Keratinocyte (primary cell): ENCODE measurements at regions not wholly inside any gene's neighbourhood (a gene's known extent, or its start where the extent isn't known, plus 50 kb on each side); places are given as distances from the start of the nearest gene placed in this dataset.

Experiments used
- DNase-seq: peaks from one replicate; pipeline ENCODE4 v3.0.0-alpha.2; 2011; ENCODE audit warnings: low read depth, missing footprints, low spot score
- FAIRE-seq: peaks from 2 replicates; lab custom pipeline; 2011; peaks lifted over from hg19 to GRCh38; lab: Jason Lieb, UNC
- H2AFZ ChIP-seq: 2 replicates; pipeline ENCODE4 v1.6.0; 2012; ENCODE audit warnings: low read length, control low read depth, inconsistent platforms; ENCODE audit not compliant: control insufficient read depth
- H3K27ac ChIP-seq: 2 replicates; pipeline ENCODE4 v1.5.1; 2011; ENCODE audit warnings: low read length; ENCODE audit not compliant: control insufficient read depth, insufficient read depth
- H3K27me3 ChIP-seq: 3 replicates; pipeline ENCODE4 v1.6.0; 2011; ENCODE audit warnings: low read length; ENCODE audit not compliant: control insufficient read depth, insufficient read depth; ENCODE audit errors: extremely low read depth
- H3K36me3 ChIP-seq, 2 experiments: 2 replicates in 1 of 2; 3 replicates in 1 of 2; pipeline ENCODE4 v1.5.1; 2011; ENCODE audit warnings: low read length in 2 of 2, mild to moderate bottlenecking in 1 of 2; ENCODE audit not compliant: control insufficient read depth in 2 of 2, insufficient read depth in 2 of 2; ENCODE audit errors: extremely low read depth in 1 of 2
- H3K4me1 ChIP-seq: 3 replicates; pipeline ENCODE4 v1.5.1; 2011; ENCODE audit warnings: low read length; ENCODE audit not compliant: control insufficient read depth, insufficient read depth; ENCODE audit errors: extremely low read depth
- H3K4me2 ChIP-seq: 3 replicates; pipeline ENCODE4 v1.6.0; 2011; ENCODE audit warnings: low read depth, low read length; ENCODE audit not compliant: control insufficient read depth, insufficient read depth; ENCODE audit errors: extremely low read depth
- H3K4me3 ChIP-seq, 3 experiments: fragments of 200-600 bp in 1 of 3; sonication (generic) in 1 of 3; 2 replicates in 2 of 3; 3 replicates in 1 of 3; pipeline ENCODE4 v1.5.1; 2011 to 2016; ENCODE audit warnings: low read length in 3 of 3, mild to moderate bottlenecking in 3 of 3, control low read depth in 2 of 3, inconsistent platforms in 1 of 3, low read depth in 1 of 3, mixed read lengths in 1 of 3, mixed run types in 1 of 3, moderate library complexity in 1 of 3; ENCODE audit not compliant: control insufficient read depth in 2 of 3, insufficient read depth in 2 of 3; ENCODE audit errors: extremely low read depth in 1 of 3
- H3K79me2 ChIP-seq: 2 replicates; pipeline ENCODE4 v1.6.0; 2012; ENCODE audit warnings: low read length; ENCODE audit not compliant: control insufficient read depth, insufficient read depth
- H3K9ac ChIP-seq: 3 replicates; pipeline ENCODE4 v1.6.0; 2011; ENCODE audit warnings: low read length; ENCODE audit not compliant: control insufficient read depth, insufficient read depth; ENCODE audit errors: extremely low read depth
- H3K9me1 ChIP-seq: 3 replicates; pipeline ENCODE4 v1.6.0; 2011; ENCODE audit warnings: low read length; ENCODE audit not compliant: control insufficient read depth, insufficient read depth; ENCODE audit errors: extremely low read depth
- H3K9me3 ChIP-seq: 2 replicates; pipeline ENCODE4 v1.5.1; 2012; ENCODE audit warnings: low read depth, low read length; ENCODE audit not compliant: control insufficient read depth
- H4K20me1 ChIP-seq: 3 replicates; pipeline ENCODE4 v1.6.0; 2011; ENCODE audit warnings: low read length; ENCODE audit not compliant: control insufficient read depth, insufficient read depth; ENCODE audit errors: extremely low read depth
- EZH2 ChIP-seq: IDR thresholded peaks from one replicate; pipeline ENCODE4 v1.6.1; 2012; ENCODE audit warnings: inconsistent platforms, mild to moderate bottlenecking, low read length, moderate library complexity
- dilution Hi-C: fragments of 300-500 bp; cut with MboI; formaldehyde crosslinking; loops from one replicate; pipeline ENCODE4 v1.7.0; 2020; ENCODE audit warnings: low sequenced_read_pairs; ENCODE audit not compliant: extremely low pct_ligation_motif_present
- TF ChIP-seq, protein P1 (sequence below), 3 experiments: IDR thresholded peaks in 1 of 3; conservative IDR thresholded peaks in 1 of 3; optimal IDR thresholded peaks in 1 of 3; 2 replicates in 2 of 3; 3 replicates in 1 of 3; pipeline versions ENCODE3 to v1.5.1; 2011; ENCODE audit warnings: low read length in 3 of 3, mild to moderate bottlenecking in 3 of 3, moderate library complexity in 2 of 3, control low read depth in 1 of 3, inconsistent platforms in 1 of 3; ENCODE audit not compliant: insufficient read depth in 2 of 3; ENCODE audit errors: extremely low read depth in 1 of 3

DNA sequence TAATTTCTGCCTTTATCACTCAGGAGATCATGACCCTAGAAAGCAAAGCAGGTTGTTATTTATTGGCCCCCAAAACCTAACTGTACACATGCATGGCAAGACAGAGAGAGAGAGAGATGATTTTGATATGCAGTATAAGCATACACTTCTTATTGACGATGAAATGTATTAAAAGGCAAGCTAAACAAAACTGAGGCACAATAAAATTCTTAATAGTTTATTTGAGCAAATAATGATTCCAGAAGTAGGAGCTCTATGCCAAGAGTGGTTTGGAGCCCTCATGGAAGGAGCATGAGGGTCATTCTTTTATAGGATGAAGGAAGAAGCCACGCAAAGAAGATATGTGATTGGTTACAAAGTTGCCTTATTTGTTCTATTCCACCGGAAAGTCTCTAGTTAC is 616.0 kb downstream of the FBXO15 start:
- Histone ChIP-seq H4K20me1 (no peaks in the 10 kb centered on the region), H3K9me3 (no peaks in the 10 kb centered on the region), H3K4me1 (no peaks in the 10 kb centered on the region), H3K79me2 (no peaks in the 10 kb centered on the region), H3K36me3 (no peaks in the 10 kb centered on the region), H3K27me3 (no peaks in the 10 kb centered on the region), H3K4me2 (no peak overlapping the region), H3K4me3 (no peak overlapping the region), H3K27ac (no peak overlapping the region), H2AFZ (no peak overlapping the region), H3K9me1 (no peaks in the 10 kb centered on the region), H3K9ac (no peak overlapping the region)
- FAIRE-seq (no peak), DNase-seq (no peak)
- dilution Hi-C loops: no loop called here
- TF ChIP-seq, protein P1, sequence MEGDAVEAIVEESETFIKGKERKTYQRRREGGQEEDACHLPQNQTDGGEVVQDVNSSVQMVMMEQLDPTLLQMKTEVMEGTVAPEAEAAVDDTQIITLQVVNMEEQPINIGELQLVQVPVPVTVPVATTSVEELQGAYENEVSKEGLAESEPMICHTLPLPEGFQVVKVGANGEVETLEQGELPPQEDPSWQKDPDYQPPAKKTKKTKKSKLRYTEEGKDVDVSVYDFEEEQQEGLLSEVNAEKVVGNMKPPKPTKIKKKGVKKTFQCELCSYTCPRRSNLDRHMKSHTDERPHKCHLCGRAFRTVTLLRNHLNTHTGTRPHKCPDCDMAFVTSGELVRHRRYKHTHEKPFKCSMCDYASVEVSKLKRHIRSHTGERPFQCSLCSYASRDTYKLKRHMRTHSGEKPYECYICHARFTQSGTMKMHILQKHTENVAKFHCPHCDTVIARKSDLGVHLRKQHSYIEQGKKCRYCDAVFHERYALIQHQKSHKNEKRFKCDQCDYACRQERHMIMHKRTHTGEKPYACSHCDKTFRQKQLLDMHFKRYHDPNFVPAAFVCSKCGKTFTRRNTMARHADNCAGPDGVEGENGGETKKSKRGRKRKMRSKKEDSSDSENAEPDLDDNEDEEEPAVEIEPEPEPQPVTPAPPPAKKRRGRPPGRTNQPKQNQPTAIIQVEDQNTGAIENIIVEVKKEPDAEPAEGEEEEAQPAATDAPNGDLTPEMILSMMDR (optimal IDR thresholded peaks at IDR 0.05 in 1 of 3, IDR thresholded peaks at IDR 0.05 in 1 of 3, conservative IDR thresholded peaks at IDR 0.05 in 1 of 3; ENCODE audit: extremely low read depth in 1 of 3, insufficient read depth in 2 of 3, low read length in 3 of 3): no peak
- TF ChIP-seq EZH2: no peak

DNA sequence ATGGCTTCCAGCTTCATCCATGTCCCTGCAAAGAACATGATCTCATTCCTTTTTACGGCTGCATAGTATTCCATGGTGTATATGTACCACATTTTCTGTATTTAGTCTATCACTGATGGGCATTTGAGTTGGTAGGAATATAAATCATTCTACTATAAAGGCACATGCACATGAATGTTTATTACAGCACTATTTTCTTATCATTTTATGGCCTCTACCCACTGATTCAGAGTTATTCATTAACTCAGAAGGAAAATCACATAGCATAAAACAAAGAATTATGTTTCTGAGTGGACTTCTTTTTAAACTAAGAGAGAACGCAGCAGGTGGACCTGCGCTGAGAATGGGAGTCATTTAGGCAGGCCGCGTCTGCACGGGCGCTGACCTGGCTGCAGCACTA is 619.6 kb downstream of the FBXO15 start:
- FAIRE-seq (no peak), DNase-seq (no peak)
- no peaks in the 10 kb centered on the region for H3K9me3 ChIP-seq
- no peak overlapping the region for H3K4me3 ChIP-seq
- no peaks in the 10 kb centered on the region for H3K9me1 ChIP-seq
- no peak overlapping the region for H3K27ac ChIP-seq
- no peak overlapping the region for H2AFZ ChIP-seq
- H3K4me1 ChIP-seq: no peaks in the 10 kb centered on the region
- H3K27me3 ChIP-seq: no peaks in the 10 kb centered on the region
- H3K9ac ChIP-seq: no peak overlapping the region
- H3K4me2 ChIP-seq: no peak overlapping the region
- H3K36me3 ChIP-seq: no peaks in the 10 kb centered on the region
- dilution Hi-C loops: no loop called here
- H4K20me1 ChIP-seq: no peaks in the 10 kb centered on the region
- H3K79me2 ChIP-seq: no peaks in the 10 kb centered on the region
- TF ChIP-seq, protein P1 (optimal IDR thresholded peaks at IDR 0.05 in 1 of 3, IDR thresholded peaks at IDR 0.05 in 1 of 3, conservative IDR thresholded peaks at IDR 0.05 in 1 of 3; ENCODE audit: extremely low read depth in 1 of 3, insufficient read depth in 2 of 3, low read length in 3 of 3): no peak
- no peak for TF ChIP-seq EZH2
